ENCODE measurements at regions not wholly inside any gene's neighbourhood (a gene's known extent, or its start where the extent isn't known, plus 50 kb on each side); places are given as distances from the start of the nearest gene placed in this dataset.

- TF ChIP-seq CTCF (IDR thresholded peaks at IDR 0.05; ENCODE audit: insufficient read depth, low read depth, low read length, missing control alignments), result no peak
- no peak overlapping the region for H3K4me3 ChIP-seq (ENCODE audit: low read length)
- peak; percentile 12 for DNase-seq (ENCODE audit: low read depth)
Measured at GRCh38 chr4:141896687-141897086, 260.3 kb downstream of the IL15 start.

- no peak for TF ChIP-seq CTCF (IDR thresholded peaks at IDR 0.05; ENCODE audit: insufficient read depth, low read depth, low read length, missing control alignments)
- no peak overlapping the region for H3K4me3 ChIP-seq (ENCODE audit: low read length)
- no peak for DNase-seq (ENCODE audit: low read depth)
Measured at GRCh38 chr4:141898346-141898745, 262.0 kb downstream of the IL15 start.

- no peak for DNase-seq (ENCODE audit: low read depth)
- H3K4me3 ChIP-seq (ENCODE audit: low read length), result no peak overlapping the region
- no peak for TF ChIP-seq CTCF (IDR thresholded peaks at IDR 0.05; ENCODE audit: insufficient read depth, low read depth, low read length, missing control alignments)
Measured at GRCh38 chr4:141899103-141899502, 262.7 kb downstream of the IL15 start.

- TF ChIP-seq CTCF (IDR thresholded peaks at IDR 0.05; ENCODE audit: insufficient read depth, low read depth, low read length, missing control alignments), result no peak
- H3K4me3 ChIP-seq (ENCODE audit: low read length), result no peak overlapping the region
- DNase-seq (ENCODE audit: low read depth), result no peak
Measured at GRCh38 chr4:141899541-141899940, 263.2 kb downstream of the IL15 start.

GRCh38 chr4:141900856-141901255, 264.5 kb downstream of the IL15 start:
- H3K4me3 ChIP-seq (ENCODE audit: low read length), result no peak overlapping the region

GRCh38 chr4:141905751-141906150, 269.4 kb downstream of the IL15 start:
- DNase-seq (ENCODE audit: low read depth), result no peak
- TF ChIP-seq CTCF (IDR thresholded peaks at IDR 0.05; ENCODE audit: insufficient read depth, low read depth, low read length, missing control alignments), result no peak
- no peak overlapping the region for H3K4me3 ChIP-seq (ENCODE audit: low read length)

More at GRCh38 chr4:141900856-141901255, 264.5 kb downstream of the IL15 start:
- no peak for DNase-seq (ENCODE audit: low read depth)
- no peak for TF ChIP-seq CTCF (IDR thresholded peaks at IDR 0.05; ENCODE audit: insufficient read depth, low read depth, low read length, missing control alignments)

- H3K4me3 ChIP-seq (ENCODE audit: low read length), result no peak overlapping the region
- no peak for DNase-seq (ENCODE audit: low read depth)
- no peak for TF ChIP-seq CTCF (IDR thresholded peaks at IDR 0.05; ENCODE audit: insufficient read depth, low read depth, low read length, missing control alignments)
Measured at GRCh38 chr4:141909541-141909940, 273.2 kb downstream of the IL15 start.
